H9 (cell line): ENCODE measurements at regions not wholly inside any gene's neighbourhood (a gene's known extent, or its start where the extent isn't known, plus 50 kb on each side); places are given as distances from the start of the nearest gene placed in this dataset.
"Not testable (repeated sequence)": the region's sequence is repeated elsewhere in the genome, so short reads cannot be mapped to it uniquely, and the experiment has no call there.

ENCODE experiments used
- DNase-seq: peaks from one replicate; pipeline ENCODE4 v3.0.0-alpha.2; 2017
- H2AFZ ChIP-seq: one replicate; pipeline ENCODE4 v1.6.1; 2013; ENCODE audit warnings: mild to moderate bottlenecking, low read length, control low read depth, moderate library complexity
- H2AK5ac ChIP-seq: 2 replicates; pipeline ENCODE4 v1.6.1; 2013; ENCODE audit warnings: low read length, control low read depth, mixed read lengths; ENCODE audit not compliant: insufficient read length
- H2BK120ac ChIP-seq: one replicate; pipeline ENCODE4 v1.6.1; 2013; ENCODE audit warnings: low read depth, mild to moderate bottlenecking, low read length, control low read depth, inconsistent platforms; ENCODE audit not compliant: poor library complexity, severe bottlenecking
- H2BK12ac ChIP-seq: 2 replicates; pipeline ENCODE4 v1.6.1; 2013; ENCODE audit warnings: low read length, control low read depth, mixed read lengths, low read depth; ENCODE audit not compliant: insufficient read length
- H2BK15ac ChIP-seq: 2 replicates; pipeline ENCODE4 v1.6.1; 2013; ENCODE audit warnings: low read depth, low read length, control low read depth
- H2BK20ac ChIP-seq: one replicate; pipeline ENCODE4 v1.6.1; 2013; ENCODE audit warnings: low read depth, mild to moderate bottlenecking, low read length, control low read depth, inconsistent platforms; ENCODE audit not compliant: poor library complexity, severe bottlenecking
- H2BK5ac ChIP-seq: 2 replicates; pipeline ENCODE4 v1.6.1; 2013; ENCODE audit warnings: low read length, control low read depth, mixed read lengths; ENCODE audit not compliant: insufficient read length
- H3K14ac ChIP-seq: 2 replicates; pipeline ENCODE4 v1.6.1; 2013; ENCODE audit warnings: low read length, control low read depth; ENCODE audit not compliant: insufficient read depth
- H3K18ac ChIP-seq: 2 replicates; pipeline ENCODE4 v1.6.1; 2013; ENCODE audit warnings: low read depth, mild to moderate bottlenecking, mixed read lengths, low read length, control low read depth; ENCODE audit not compliant: insufficient read length
- H3K23ac ChIP-seq: 2 replicates; pipeline ENCODE4 v1.6.1; 2013; ENCODE audit warnings: low read length, control low read depth, mixed read lengths, low read depth; ENCODE audit not compliant: insufficient read length
- H3K23me2 ChIP-seq: 2 replicates; pipeline ENCODE4 v1.6.1; 2013; ENCODE audit warnings: low read depth, mild to moderate bottlenecking, mixed read lengths, low read length, control low read depth; ENCODE audit not compliant: insufficient read length, poor library complexity, severe bottlenecking
- H3K27ac ChIP-seq: 2 replicates; pipeline ENCODE4 v1.5.1; 2013; ENCODE audit warnings: low read length, control low read depth, mixed read lengths, low read depth; ENCODE audit not compliant: insufficient read length
- H3K27me3 ChIP-seq: 2 replicates; pipeline ENCODE4 v1.6.1; 2013; ENCODE audit warnings: low read length, control low read depth, inconsistent platforms; ENCODE audit not compliant: insufficient read depth
- H3K4ac ChIP-seq: 2 replicates; pipeline ENCODE4 v1.6.1; 2013; ENCODE audit warnings: low read depth, mild to moderate bottlenecking, control low read depth, inconsistent platforms, low read length, moderate library complexity
- H3K4me1 ChIP-seq: 2 replicates; pipeline ENCODE4 v1.6.1; 2013; ENCODE audit warnings: low read length, control low read depth, inconsistent platforms; ENCODE audit not compliant: insufficient read depth
- H3K4me2 ChIP-seq: 2 replicates; pipeline ENCODE4 v1.6.1; 2013; ENCODE audit warnings: low read length, control low read depth, mixed read lengths; ENCODE audit not compliant: insufficient read length, insufficient read depth
- H3K56ac ChIP-seq: 2 replicates; pipeline ENCODE4 v1.6.1; 2013; ENCODE audit warnings: low read depth, mild to moderate bottlenecking, mixed read lengths, low read length, control low read depth; ENCODE audit not compliant: insufficient read length
- H3K79me1 ChIP-seq: 2 replicates; pipeline ENCODE4 v1.6.1; 2013; ENCODE audit warnings: low read depth, mild to moderate bottlenecking, moderate library complexity, low read length, control low read depth, inconsistent platforms; ENCODE audit not compliant: insufficient read depth, poor library complexity, severe bottlenecking
- H3K79me2 ChIP-seq: 2 replicates; pipeline ENCODE4 v1.6.1; 2013; ENCODE audit warnings: low read length, control low read depth, inconsistent platforms; ENCODE audit not compliant: insufficient read depth
- H3K9ac ChIP-seq: 2 replicates; pipeline ENCODE4 v1.6.1; 2013; ENCODE audit warnings: low read length, control low read depth, mixed read lengths; ENCODE audit not compliant: insufficient read length; ENCODE audit errors: extremely low read depth
- H3K9me3 ChIP-seq: one replicate; pipeline ENCODE4 v1.6.1; 2013; ENCODE audit warnings: low read depth, low read length, inconsistent platforms; ENCODE audit not compliant: control insufficient read depth
- H3T11ph ChIP-seq: one replicate; pipeline ENCODE4 v1.6.1; 2013; ENCODE audit warnings: mild to moderate bottlenecking, low read length, control low read depth, inconsistent platforms
- H4K20me1 ChIP-seq: one replicate; pipeline ENCODE4 v1.6.1; 2013; ENCODE audit not compliant: control insufficient read depth, insufficient read length, insufficient read depth
- H4K5ac ChIP-seq: 2 replicates; pipeline ENCODE4 v1.6.1; 2013; ENCODE audit warnings: low read depth, mild to moderate bottlenecking, mixed read lengths, low read length, control low read depth; ENCODE audit not compliant: insufficient read length
- H4K8ac ChIP-seq: replicated peaks from 2 replicates; pipeline ENCODE4 v1.6.1; 2013; ENCODE audit warnings: low read length, control low read depth, mixed read lengths, low read depth; ENCODE audit not compliant: insufficient read length
- H4K91ac ChIP-seq: 2 replicates; pipeline ENCODE4 v1.6.1; 2013; ENCODE audit warnings: low read depth, mild to moderate bottlenecking, moderate library complexity, mixed read lengths, low read length, control low read depth; ENCODE audit not compliant: insufficient read length
- H3K27ac Mint-ChIP-seq, 3 experiments: 2 replicates in 2 of 3; 3 replicates in 1 of 3; pipeline ENCODE4 v1.8.0; 2020 to 2021; ENCODE audit warnings: mixed read lengths in 3 of 3, mild to moderate bottlenecking in 1 of 3, moderate library complexity in 1 of 3
- H3K27me3 Mint-ChIP-seq: 2 replicates; pipeline ENCODE4 v1.8.0; 2021; ENCODE audit warnings: low read depth, mild to moderate bottlenecking, moderate library complexity, mixed read lengths
- H3K36me3 Mint-ChIP-seq, 3 experiments: 2 replicates in 2 of 3; 3 replicates in 1 of 3; pipeline ENCODE4 v1.8.0; 2020 to 2021; ENCODE audit warnings: low read depth in 3 of 3, mixed read lengths in 3 of 3; ENCODE audit not compliant: insufficient read depth in 1 of 3
- H3K4me1 Mint-ChIP-seq, 2 experiments: 2 replicates each; pipeline ENCODE4 v1.8.0; 2020; ENCODE audit warnings: mixed read lengths in 2 of 2
- H3K4me3 Mint-ChIP-seq, 2 experiments: 2 replicates in 1 of 2; 3 replicates in 1 of 2; pipeline ENCODE4 v1.8.0; 2020 to 2021; ENCODE audit warnings: mild to moderate bottlenecking in 2 of 2, mixed read lengths in 2 of 2, moderate library complexity in 1 of 2
- H3K9me3 Mint-ChIP-seq, 2 experiments: 2 replicates in 1 of 2; 3 replicates in 1 of 2; pipeline ENCODE4 v1.8.0; 2020; ENCODE audit warnings: mild to moderate bottlenecking in 2 of 2, mixed read lengths in 2 of 2, moderate library complexity in 1 of 2
- WGBS: extraction: QIAGEN DNeasy Blood & Tissue Kit; methylation state at CpG from one replicate; pipeline ENCODE4 v1.1.7; 2013; ENCODE audit warnings: missing lambda C conversion rate, low lambda C conversion rate, mixed read lengths; ENCODE audit not compliant: insufficient read length; ENCODE audit errors: extremely low coverage; 5-methylcytosine and 5-hydroxymethylcytosine counted together
- TF ChIP-seq, protein P1 (sequence below): fragments of 200-600 bp; sonication (generic); conservative IDR thresholded peaks from 3 replicates; pipeline ENCODE4 v1.8.0; 2021; ENCODE audit warnings: antibody characterized with exemption, mild to moderate bottlenecking

GRCh38 chr7:32765649-32766251 is 125.8 kb downstream of the KBTBD2 start:
- not testable (repeated sequence) for H3K9me3 ChIP-seq, H3K4me1 ChIP-seq, H2BK15ac ChIP-seq, H2BK120ac ChIP-seq, H3K4me2 ChIP-seq, H3K79me2 ChIP-seq, H3K79me1 ChIP-seq, H3K4ac ChIP-seq, H3K9ac ChIP-seq, H2AK5ac ChIP-seq, H4K5ac ChIP-seq, H3K4me3 Mint-ChIP-seq, H2BK12ac ChIP-seq, H3K23me2 ChIP-seq, H3T11ph ChIP-seq, H3K27ac ChIP-seq, H4K91ac ChIP-seq, H3K18ac ChIP-seq, H2BK5ac ChIP-seq, H2AFZ ChIP-seq, H3K27ac Mint-ChIP-seq, DNase-seq, H4K8ac ChIP-seq, H3K23ac ChIP-seq, H4K20me1 ChIP-seq, H3K56ac ChIP-seq, H3K14ac ChIP-seq, H2BK20ac ChIP-seq
- H3K36me3 Mint-ChIP-seq, result peaks cover 7 to 12% (median 12%) of the 10 kb centered on the region in 3 experiments; a peak in 6 of 7 replicates
- WGBS, result no CpG with 5 or more reads among the region's 4 CpGs
- H3K27me3 Mint-ChIP-seq, result peaks cover 10% of the 10 kb centered on the region
- TF ChIP-seq, protein P1, sequence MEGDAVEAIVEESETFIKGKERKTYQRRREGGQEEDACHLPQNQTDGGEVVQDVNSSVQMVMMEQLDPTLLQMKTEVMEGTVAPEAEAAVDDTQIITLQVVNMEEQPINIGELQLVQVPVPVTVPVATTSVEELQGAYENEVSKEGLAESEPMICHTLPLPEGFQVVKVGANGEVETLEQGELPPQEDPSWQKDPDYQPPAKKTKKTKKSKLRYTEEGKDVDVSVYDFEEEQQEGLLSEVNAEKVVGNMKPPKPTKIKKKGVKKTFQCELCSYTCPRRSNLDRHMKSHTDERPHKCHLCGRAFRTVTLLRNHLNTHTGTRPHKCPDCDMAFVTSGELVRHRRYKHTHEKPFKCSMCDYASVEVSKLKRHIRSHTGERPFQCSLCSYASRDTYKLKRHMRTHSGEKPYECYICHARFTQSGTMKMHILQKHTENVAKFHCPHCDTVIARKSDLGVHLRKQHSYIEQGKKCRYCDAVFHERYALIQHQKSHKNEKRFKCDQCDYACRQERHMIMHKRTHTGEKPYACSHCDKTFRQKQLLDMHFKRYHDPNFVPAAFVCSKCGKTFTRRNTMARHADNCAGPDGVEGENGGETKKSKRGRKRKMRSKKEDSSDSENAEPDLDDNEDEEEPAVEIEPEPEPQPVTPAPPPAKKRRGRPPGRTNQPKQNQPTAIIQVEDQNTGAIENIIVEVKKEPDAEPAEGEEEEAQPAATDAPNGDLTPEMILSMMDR, result peak; percentile 66
- H3K27me3 ChIP-seq, result peaks cover 17% of the 10 kb centered on the region; the same call in 1 of the 2 replicates
- peaks cover 9 to 14% of the 10 kb centered on the region in 2 experiments for H3K4me1 Mint-ChIP-seq
- peaks cover 10 to 19% of the 10 kb centered on the region in 2 experiments; a peak in 4 of 5 replicates for H3K9me3 Mint-ChIP-seq
